ENCODE measurements at regions not wholly inside any gene's neighbourhood (a gene's known extent, or its start where the extent isn't known, plus 50 kb on each side); places are given as distances from the start of the nearest gene placed in this dataset.

DNA sequence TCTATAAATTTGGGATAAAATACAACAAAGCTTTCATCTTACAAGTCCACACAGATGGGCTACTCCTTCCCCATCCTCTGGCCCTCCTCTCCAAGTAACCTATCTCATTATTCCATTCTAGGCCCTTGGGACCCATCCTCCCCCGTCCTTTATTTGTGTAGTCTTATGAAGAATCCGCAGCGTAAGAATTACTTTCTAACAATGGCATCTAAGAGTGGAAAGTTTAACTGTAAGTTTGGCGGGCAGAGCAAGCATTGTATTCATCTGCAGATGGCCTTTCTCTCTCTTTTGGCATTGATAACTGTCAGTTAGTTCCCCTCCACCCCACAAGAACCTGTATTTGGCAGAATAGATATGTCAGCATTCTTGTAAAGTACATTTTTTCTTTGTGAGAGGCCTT lies 91.9 kb upstream of the TSPAN2 start:
- no peak for TF ChIP-seq POLR2AphosphoS5 (IDR thresholded peaks at IDR 0.05)
- TF ChIP-seq, protein P1, sequence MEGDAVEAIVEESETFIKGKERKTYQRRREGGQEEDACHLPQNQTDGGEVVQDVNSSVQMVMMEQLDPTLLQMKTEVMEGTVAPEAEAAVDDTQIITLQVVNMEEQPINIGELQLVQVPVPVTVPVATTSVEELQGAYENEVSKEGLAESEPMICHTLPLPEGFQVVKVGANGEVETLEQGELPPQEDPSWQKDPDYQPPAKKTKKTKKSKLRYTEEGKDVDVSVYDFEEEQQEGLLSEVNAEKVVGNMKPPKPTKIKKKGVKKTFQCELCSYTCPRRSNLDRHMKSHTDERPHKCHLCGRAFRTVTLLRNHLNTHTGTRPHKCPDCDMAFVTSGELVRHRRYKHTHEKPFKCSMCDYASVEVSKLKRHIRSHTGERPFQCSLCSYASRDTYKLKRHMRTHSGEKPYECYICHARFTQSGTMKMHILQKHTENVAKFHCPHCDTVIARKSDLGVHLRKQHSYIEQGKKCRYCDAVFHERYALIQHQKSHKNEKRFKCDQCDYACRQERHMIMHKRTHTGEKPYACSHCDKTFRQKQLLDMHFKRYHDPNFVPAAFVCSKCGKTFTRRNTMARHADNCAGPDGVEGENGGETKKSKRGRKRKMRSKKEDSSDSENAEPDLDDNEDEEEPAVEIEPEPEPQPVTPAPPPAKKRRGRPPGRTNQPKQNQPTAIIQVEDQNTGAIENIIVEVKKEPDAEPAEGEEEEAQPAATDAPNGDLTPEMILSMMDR (IDR thresholded peaks at IDR 0.05), result no peak
